LNCaP clone FGC (cell line): ENCODE measurements at regions not wholly inside any gene's neighbourhood (a gene's known extent, or its start where the extent isn't known, plus 50 kb on each side); places are given as distances from the start of the nearest gene placed in this dataset.
A peak's percentile ranks its signal among the peaks of the same experiment; 100 is the strongest.

Experiments used
- DNase-seq: peaks from one replicate; pipeline ENCODE4 v3.0.0-alpha.2; 2011; ENCODE audit warnings: low read depth
- H3K4me3 ChIP-seq: 2 replicates; pipeline ENCODE4 v1.5.1; 2011; ENCODE audit warnings: mild to moderate bottlenecking, low read depth, low read length, control low read depth
- TF ChIP-seq, protein P1 (sequence below): IDR thresholded peaks from 2 replicates; pipeline ENCODE4 v1.5.1; 2012; ENCODE audit warnings: mild to moderate bottlenecking; ENCODE audit not compliant: control insufficient read depth, insufficient read depth; ENCODE audit errors: extremely low read depth

GRCh38 chr2:38153476-38154135, 77.7 kb upstream of the CYP1B1 start:
- TF ChIP-seq, protein P1, sequence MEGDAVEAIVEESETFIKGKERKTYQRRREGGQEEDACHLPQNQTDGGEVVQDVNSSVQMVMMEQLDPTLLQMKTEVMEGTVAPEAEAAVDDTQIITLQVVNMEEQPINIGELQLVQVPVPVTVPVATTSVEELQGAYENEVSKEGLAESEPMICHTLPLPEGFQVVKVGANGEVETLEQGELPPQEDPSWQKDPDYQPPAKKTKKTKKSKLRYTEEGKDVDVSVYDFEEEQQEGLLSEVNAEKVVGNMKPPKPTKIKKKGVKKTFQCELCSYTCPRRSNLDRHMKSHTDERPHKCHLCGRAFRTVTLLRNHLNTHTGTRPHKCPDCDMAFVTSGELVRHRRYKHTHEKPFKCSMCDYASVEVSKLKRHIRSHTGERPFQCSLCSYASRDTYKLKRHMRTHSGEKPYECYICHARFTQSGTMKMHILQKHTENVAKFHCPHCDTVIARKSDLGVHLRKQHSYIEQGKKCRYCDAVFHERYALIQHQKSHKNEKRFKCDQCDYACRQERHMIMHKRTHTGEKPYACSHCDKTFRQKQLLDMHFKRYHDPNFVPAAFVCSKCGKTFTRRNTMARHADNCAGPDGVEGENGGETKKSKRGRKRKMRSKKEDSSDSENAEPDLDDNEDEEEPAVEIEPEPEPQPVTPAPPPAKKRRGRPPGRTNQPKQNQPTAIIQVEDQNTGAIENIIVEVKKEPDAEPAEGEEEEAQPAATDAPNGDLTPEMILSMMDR = no peak
- DNase-seq = no peak

GRCh38 chr2:38152913-38153312, 77.0 kb upstream of the CYP1B1 start:
- peak; percentile 96 for DNase-seq
- H3K4me3 ChIP-seq = no peak overlapping the region
- TF ChIP-seq, protein P1 = no peak

More at GRCh38 chr2:38153476-38154135, 77.7 kb upstream of the CYP1B1 start:
- H3K4me3 ChIP-seq = no peak overlapping the region

DNA sequence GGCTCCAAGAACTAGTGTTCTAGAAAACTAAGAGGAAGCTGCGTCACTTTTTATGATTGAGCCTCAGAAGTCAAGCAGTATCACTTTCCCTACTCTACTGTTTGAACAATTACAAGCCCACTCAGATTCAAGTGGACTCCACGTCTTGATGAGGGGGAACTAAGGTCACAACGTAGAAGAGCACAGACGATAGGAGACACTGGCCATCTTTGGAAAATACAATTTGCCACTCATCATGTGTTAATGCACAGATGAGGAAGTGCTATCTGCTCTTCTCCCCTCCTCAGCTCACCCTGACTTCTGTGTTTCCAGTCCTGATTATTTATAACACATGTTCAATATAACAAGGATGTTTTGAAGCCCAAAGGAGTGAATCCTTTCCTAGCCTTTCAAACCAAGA, 76.1 kb upstream of the CYP1B1 start:
- no peak overlapping the region for H3K4me3 ChIP-seq
- TF ChIP-seq, protein P1 = no peak
- DNase-seq = no peak

GRCh38 chr2:38149531-38149930, 73.6 kb upstream of the CYP1B1 start:
- TF ChIP-seq, protein P1 = no peak
- no peak for DNase-seq
- H3K4me3 ChIP-seq = no peak overlapping the region

GRCh38 chr2:38148501-38148900, 72.5 kb upstream of the CYP1B1 start:
- TF ChIP-seq, protein P1 = no peak
- H3K4me3 ChIP-seq = no peak overlapping the region
- DNase-seq = peak; percentile 90

DNA sequence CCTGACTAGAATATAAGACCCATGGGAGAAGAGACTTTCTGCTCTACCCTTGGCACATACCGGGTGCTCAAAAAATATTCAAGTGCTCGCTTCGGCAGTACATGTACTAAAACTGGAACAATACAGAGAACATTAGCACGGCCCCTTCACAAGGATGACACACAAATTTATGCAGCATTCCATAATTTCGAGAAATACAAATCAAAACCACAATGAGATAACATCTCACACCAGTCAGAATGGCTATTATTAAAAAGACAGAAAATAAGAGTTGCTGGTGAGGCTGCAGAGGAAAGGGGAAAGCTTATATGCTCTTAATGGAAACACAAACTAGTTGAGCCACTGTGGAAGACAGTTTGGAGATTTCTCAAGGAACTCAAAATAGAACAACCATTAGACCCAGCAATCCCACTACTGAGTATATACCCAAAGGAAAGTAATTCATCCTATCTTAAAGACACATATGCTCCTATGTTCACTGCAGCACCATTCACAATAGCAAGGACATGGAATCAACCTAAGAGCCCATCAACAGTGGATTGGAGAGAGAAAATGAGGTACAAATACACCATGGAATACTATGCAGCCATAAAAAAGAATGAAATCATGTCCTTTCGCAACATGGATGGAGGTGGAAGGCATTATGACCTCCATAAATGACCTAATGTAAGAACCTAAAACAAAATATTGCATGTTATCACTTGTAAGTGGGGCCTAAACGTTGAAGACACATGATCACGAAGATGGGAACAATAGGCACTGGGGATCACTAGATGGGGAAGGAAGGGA, 71.6 kb upstream of the CYP1B1 start:
- TF ChIP-seq, protein P1 = no peak
- H3K4me3 ChIP-seq = no peak overlapping the region
- no peak for DNase-seq
